Activated CD8-positive, alpha-beta T cell treated with anti-CD3 and anti-CD28 coated beads for 36 hours (primary cell): ENCODE measurements at regions not wholly inside any gene's neighbourhood (a gene's known extent, or its start where the extent isn't known, plus 50 kb on each side); places are given as distances from the start of the nearest gene placed in this dataset.
A peak's percentile ranks its signal among the peaks of the same experiment; 100 is the strongest.

Experiments used
- ATAC-seq: fragments of 200-7000 bp; cut with Tn5 transposase; one replicate; pipeline ENCODE4 v1.10.0; 2021; ENCODE audit warnings: mild to moderate bottlenecking, moderate library complexity
- CTCF ChIA-PET: fragments of 350-600 bp; sonication (Branson Sonifier 250); formaldehyde crosslinking; loops from one replicate; lab custom pipeline; 2021; ENCODE audit warnings: antibody characterized with exemption; lab: Charles Lee
- POLR2A ChIA-PET: fragments of 350-600 bp; sonication (Branson Sonifier 250); formaldehyde crosslinking; loops from one replicate; lab custom pipeline; 2021; ENCODE audit warnings: antibody characterized with exemption; lab: Charles Lee
- DNase-seq: peaks from one replicate; pipeline ENCODE4 v3.0.0-alpha.2; 2020
- H3K27ac Mint-ChIP-seq: one replicate; pipeline ENCODE4 v1.8.0; 2021; ENCODE audit warnings: mild to moderate bottlenecking, mixed read lengths
- H3K27me3 Mint-ChIP-seq: one replicate; pipeline ENCODE4 v1.8.0; 2021; ENCODE audit warnings: mixed read lengths
- H3K36me3 Mint-ChIP-seq: one replicate; pipeline ENCODE4 v1.8.0; 2021; ENCODE audit warnings: low read depth, mixed read lengths
- H3K4me1 Mint-ChIP-seq: one replicate; pipeline ENCODE4 v1.8.0; 2021; ENCODE audit warnings: low read depth, mixed read lengths
- H3K4me3 Mint-ChIP-seq: one replicate; pipeline ENCODE4 v1.8.0; 2021; ENCODE audit warnings: mild to moderate bottlenecking, moderate library complexity, mixed read lengths
- H3K9me3 Mint-ChIP-seq: one replicate; pipeline ENCODE4 v1.8.0; 2021; ENCODE audit warnings: mixed read lengths
- CTCF ChIP-seq: fragments of 200-600 bp; IDR thresholded peaks from one replicate; pipeline ENCODE4 v1.8.0; 2022; ENCODE audit warnings: antibody characterized with exemption, mild to moderate bottlenecking
- intact Hi-C: fragments of 100-400 bp; cut with micrococcal nuclease; formaldehyde crosslinking; loops from one replicate; pipeline ENCODE4 v1.10.0; 2022

- ChIA-PET CTCF (no interaction called here), POLR2A (no interaction called here)
- Mint-ChIP-seq H3K4me3 (no peak overlapping the region), H3K27me3 (peaks cover 7% of the 10 kb centered on the region), H3K27ac (no peak overlapping the region), H3K4me1 (no peaks in the 10 kb centered on the region), H3K9me3 (no peaks in the 10 kb centered on the region), H3K36me3 (no peaks in the 10 kb centered on the region)
- no peak for TF ChIP-seq CTCF
- ATAC-seq (no peak), DNase-seq (no peak)
- intact Hi-C loops: no loop called here
Observed at GRCh38 chr6:156511051-156511450, 266.1 kb upstream of the ARID1B start.

GRCh38 chr6:156510242-156510641 lies 266.9 kb upstream of the ARID1B start:
- intact Hi-C loops: no loop called here
- Mint-ChIP-seq H3K27me3 (peaks cover 7% of the 10 kb centered on the region), H3K4me3 (no peak overlapping the region), H3K9me3 (no peaks in the 10 kb centered on the region), H3K36me3 (no peaks in the 10 kb centered on the region), H3K4me1 (no peaks in the 10 kb centered on the region), H3K27ac (no peak overlapping the region)
- CTCF ChIA-PET: interaction anchor here (0.5 kb wide), 1 partner anchor 1857 kb away, joined by 3 read pairs; no protein-coding TSS in a partner anchor
- POLR2A ChIA-PET: no interaction called here
- TF ChIP-seq CTCF: no peak
- ATAC-seq (no peak), DNase-seq (no peak)

GRCh38 chr6:156509496-156509895 lies 267.7 kb upstream of the ARID1B start:
- ATAC-seq: no peak
- intact Hi-C loops: no loop called here
- Mint-ChIP-seq H3K4me3 (no peak overlapping the region), H3K27ac (no peak overlapping the region), H3K9me3 (no peaks in the 10 kb centered on the region), H3K4me1 (no peaks in the 10 kb centered on the region), H3K27me3 (peaks cover 7% of the 10 kb centered on the region), H3K36me3 (no peaks in the 10 kb centered on the region)
- no peak for DNase-seq
- ChIA-PET POLR2A (no interaction called here), CTCF (interaction anchor here (0.5 kb wide), 1 partner anchor 1858 kb away, joined by 3 read pairs; no protein-coding TSS in a partner anchor)
- TF ChIP-seq CTCF: no peak

- no peaks in the 10 kb centered on the region for H3K9me3 Mint-ChIP-seq
- ChIA-PET POLR2A (no interaction called here), CTCF (no interaction called here)
Observed at GRCh38 chr6:156508923-156509322, 268.3 kb upstream of the ARID1B start.

GRCh38 chr6:156508126-156508525 lies 269.1 kb upstream of the ARID1B start:
- intact Hi-C loops: no loop called here
- no peak overlapping the region for H3K4me3 Mint-ChIP-seq
- no peak for TF ChIP-seq CTCF
- no peaks in the 10 kb centered on the region for H3K4me1 Mint-ChIP-seq
- no peaks in the 10 kb centered on the region for H3K36me3 Mint-ChIP-seq
- no peak for DNase-seq
- peaks cover 7% of the 10 kb centered on the region for H3K27me3 Mint-ChIP-seq
- ChIA-PET POLR2A (no interaction called here), CTCF (no interaction called here)
- ATAC-seq: no peak
- H3K9me3 Mint-ChIP-seq: no peaks in the 10 kb centered on the region
- H3K27ac Mint-ChIP-seq: no peak overlapping the region

More at GRCh38 chr6:156508923-156509322, 268.3 kb upstream of the ARID1B start:
- H3K4me1 Mint-ChIP-seq: no peaks in the 10 kb centered on the region
- H3K27me3 Mint-ChIP-seq: peaks cover 7% of the 10 kb centered on the region
- intact Hi-C loops: no loop called here
- no peak for TF ChIP-seq CTCF
- DNase-seq (peak; percentile 9), ATAC-seq (no peak)
- no peaks in the 10 kb centered on the region for H3K36me3 Mint-ChIP-seq
- H3K27ac Mint-ChIP-seq: no peak overlapping the region
- no peak overlapping the region for H3K4me3 Mint-ChIP-seq
